Prostate gland (tissue), 2 donors: ENCODE measurements at regions not wholly inside any gene's neighbourhood (a gene's known extent, or its start where the extent isn't known, plus 50 kb on each side); places are given as distances from the start of the nearest gene placed in this dataset.

Experiments
- DNase-seq: peaks from one replicate; pipeline ENCODE4 v3.0.0-alpha.2; 2019; ENCODE audit warnings: low spot score
- H3K27ac ChIP-seq, 2 donors: fragments of 200-600 bp; sonication (generic); 2 replicates each; pipeline ENCODE4 v1.5.1; 2017 to 2019
- H3K27me3 ChIP-seq: fragments of 200-600 bp; sonication (generic); replicated peaks from 2 replicates; pipeline ENCODE4 v1.5.1; 2019; ENCODE audit not compliant: insufficient read depth
- H3K36me3 ChIP-seq, 2 donors: fragments of 200-600 bp; sonication (generic); 1 replicate in 1 of 2; 2 replicates in 1 of 2; pipeline versions ENCODE4 v1.5.1 to v1.8.1; 2017 to 2019
- H3K4me1 ChIP-seq: fragments of 200-600 bp; sonication (generic); replicated peaks from 2 replicates; pipeline ENCODE4 v1.5.1; 2019
- H3K4me3 ChIP-seq, 2 donors: fragments of 200-600 bp; sonication (generic); 2 replicates each; pipeline ENCODE4 v1.5.1; 2017 to 2019
- H3K9me3 ChIP-seq: fragments of 200-600 bp; sonication (generic); 2 replicates; pipeline ENCODE4 v1.5.1; 2017
- CTCF ChIP-seq, 4 experiments: fragments of 200-600 bp in 2 of 4; fragments of 450-650 bp in 2 of 4; sonication (generic) in 2 of 4; IDR thresholded peaks; 1 replicate in 3 of 4; 2 replicates in 1 of 4; pipeline ENCODE4 v1.5.1; 2016 to 2019; ENCODE audit warnings: antibody characterized with exemption in 4 of 4, mild to moderate bottlenecking in 2 of 4, moderate library complexity in 2 of 4
- POLR2A ChIP-seq: fragments of 450-650 bp; IDR thresholded peaks from one replicate; pipeline ENCODE4 v1.6.1; 2016; ENCODE audit warnings: antibody characterized with exemption, mild to moderate bottlenecking
- POLR2AphosphoS5 ChIP-seq: sonication (generic); formaldehyde crosslinking; IDR thresholded peaks from one replicate; pipeline ENCODE4 v1.6.1; 2017; ENCODE audit warnings: antibody characterized with exemption
- WGBS: methylation state at CpG from one replicate; pipeline ENCODE4 v1.1.5; 2018; 5-methylcytosine and 5-hydroxymethylcytosine counted together
- intact Hi-C: fragments of 100-400 bp; cut with DNase I; formaldehyde crosslinking; loops from one replicate; pipeline ENCODE4 v1.14.2; 2022

- Histone ChIP-seq H3K4me1 (no peaks in the 10 kb centered on the region), H3K27me3 (no peaks in the 10 kb centered on the region), H3K4me3 (no peak overlapping the region), H3K9me3 (no peaks in the 10 kb centered on the region), H3K27ac (no peak overlapping the region), H3K36me3 (no peaks in the 10 kb centered on the region)
- TF ChIP-seq POLR2A (no peak), POLR2AphosphoS5 (no peak), CTCF (IDR thresholded peaks at IDR 0.05) (no peak)
- intact Hi-C loops, result no loop called here
- no peak for DNase-seq
Measured at GRCh38 chr3:154522036-154522602, 92.1 kb upstream of the GPR149 start.

GRCh38 chr3:154517404-154517803, 87.4 kb upstream of the GPR149 start:
- Histone ChIP-seq H3K4me1 (no peaks in the 10 kb centered on the region), H3K27me3 (no peaks in the 10 kb centered on the region), H3K36me3 (no peaks in the 10 kb centered on the region), H3K9me3 (no peaks in the 10 kb centered on the region), H3K27ac (no peak overlapping the region), H3K4me3 (no peak overlapping the region)
- intact Hi-C loops, result no loop called here
- WGBS, result 49% methylated on average over 2 of the region's 2 CpGs
- TF ChIP-seq POLR2AphosphoS5 (no peak), CTCF (IDR thresholded peaks at IDR 0.05) (no peak), POLR2A (no peak)
- DNase-seq, result no peak

GRCh38 chr3:154515921-154516320, 85.9 kb upstream of the GPR149 start:
- H3K36me3 ChIP-seq, result no peaks in the 10 kb centered on the region
- no peaks in the 10 kb centered on the region for H3K9me3 ChIP-seq
- DNase-seq, result no peak
- no peaks in the 10 kb centered on the region for H3K27me3 ChIP-seq
- H3K27ac ChIP-seq, result no peak overlapping the region
- TF ChIP-seq CTCF (IDR thresholded peaks at IDR 0.05), result no peak
- no peak for TF ChIP-seq POLR2AphosphoS5
- TF ChIP-seq POLR2A, result no peak
- H3K4me3 ChIP-seq, result no peak overlapping the region
- WGBS, result 88% methylated on average over 1 of the region's 1 CpG
- no peaks in the 10 kb centered on the region for H3K4me1 ChIP-seq
- intact Hi-C loops, result no loop called here

- WGBS, result 90% methylated on average over 2 of the region's 2 CpGs
- no peaks in the 10 kb centered on the region for H3K4me1 ChIP-seq
- no peak overlapping the region for H3K27ac ChIP-seq
- no peaks in the 10 kb centered on the region for H3K9me3 ChIP-seq
- no peaks in the 10 kb centered on the region for H3K36me3 ChIP-seq
- H3K27me3 ChIP-seq, result no peaks in the 10 kb centered on the region
- no peak for DNase-seq
- intact Hi-C loops, result no loop called here
- H3K4me3 ChIP-seq, result no peak overlapping the region
- TF ChIP-seq POLR2A, result no peak
- no peak for TF ChIP-seq CTCF (IDR thresholded peaks at IDR 0.05)
Measured at GRCh38 chr3:154510780-154511179, 80.8 kb upstream of the GPR149 start.

- TF ChIP-seq CTCF (IDR thresholded peaks at IDR 0.05) (no peak), POLR2A (no peak), POLR2AphosphoS5 (no peak)
- 89% methylated on average over 2 of the region's 2 CpGs for WGBS
- intact Hi-C loops, result no loop called here
- H3K27me3 ChIP-seq, result no peaks in the 10 kb centered on the region
- no peak for DNase-seq
- H3K4me3 ChIP-seq, result no peak overlapping the region
- H3K36me3 ChIP-seq, result no peaks in the 10 kb centered on the region
- H3K4me1 ChIP-seq, result no peaks in the 10 kb centered on the region
- no peaks in the 10 kb centered on the region for H3K9me3 ChIP-seq
- H3K27ac ChIP-seq, result no peak overlapping the region
Measured at GRCh38 chr3:154507727-154508126, 77.7 kb upstream of the GPR149 start.
